Endothelial cell of umbilical vein (primary cell): ENCODE measurements at regions not wholly inside any gene's neighbourhood (a gene's known extent, or its start where the extent isn't known, plus 50 kb on each side); places are given as distances from the start of the nearest gene placed in this dataset.

Experiments used
- BruUV-seq: library from RNA; stranded (reverse); fragments of 400-500 nt; replicated peaks from 2 replicates; lab custom pipeline; 2021; lab: Mats Ljungman, UMichigan
- CTCF ChIA-PET: fragments of 300-600, 350-600 bp; sonication (Branson Sonifier 250); formaldehyde crosslinking; loops from one replicate; lab custom pipeline; 2021; ENCODE audit warnings: antibody characterized with exemption, inconsistent platforms; lab: Charles Lee
- POLR2A ChIA-PET: fragments of 300-600, 350-600 bp; sonication (Branson Sonifier 250); formaldehyde crosslinking; loops from one replicate; lab custom pipeline; 2021; ENCODE audit warnings: antibody characterized with exemption, inconsistent platforms; lab: Charles Lee
- DNase-seq: peaks from one replicate; pipeline ENCODE4 v3.0.0-alpha.2; 2011; ENCODE audit warnings: low read depth, low spot score
- FAIRE-seq: peaks from 2 replicates; lab custom pipeline; 2011; peaks lifted over from hg19 to GRCh38; lab: Jason Lieb, UNC
- H2AFZ ChIP-seq: 2 replicates; pipeline ENCODE4 v1.6.0; 2012; ENCODE audit warnings: low read depth, low read length, control low read depth, inconsistent platforms
- H3K27ac ChIP-seq: 2 replicates; pipeline ENCODE4 v1.5.1; 2011; ENCODE audit warnings: low read depth, mild to moderate bottlenecking, control low read depth, low read length, moderate library complexity; ENCODE audit not compliant: insufficient read depth
- H3K27me3 ChIP-seq, 2 experiments: 2 replicates each; pipeline versions ENCODE4 v1.6.0 to v1.6.1; 2011; ENCODE audit warnings: low read length in 2 of 2, mixed read lengths in 1 of 2; ENCODE audit not compliant: control insufficient read depth in 2 of 2, insufficient read depth in 2 of 2
- H3K36me3 ChIP-seq, 2 experiments: 2 replicates in 1 of 2; 3 replicates in 1 of 2; pipeline ENCODE4 v1.5.1; 2011; ENCODE audit warnings: low read length in 2 of 2, mild to moderate bottlenecking in 1 of 2, moderate library complexity in 1 of 2; ENCODE audit not compliant: control insufficient read depth in 2 of 2, insufficient read depth in 2 of 2; ENCODE audit errors: extremely low read depth in 1 of 2
- H3K4me1 ChIP-seq: 3 replicates; pipeline ENCODE4 v1.5.1; 2011; ENCODE audit warnings: mild to moderate bottlenecking, low read length; ENCODE audit not compliant: control insufficient read depth, insufficient read depth; ENCODE audit errors: extremely low read depth
- H3K4me2 ChIP-seq: 2 replicates; pipeline ENCODE4 v1.6.1; 2011; ENCODE audit warnings: low read length, control low read depth, mixed read lengths; ENCODE audit not compliant: insufficient read depth
- H3K4me3 ChIP-seq, 3 experiments: fragments of 200-600 bp in 1 of 3; sonication (generic), shearing (Covaris generic) in 1 of 3; replicated peaks in 1 of 3; 2 replicates each; pipeline ENCODE4 v1.5.1; 2011 to 2016; ENCODE audit warnings: control low read depth in 3 of 3, low read length in 3 of 3, mild to moderate bottlenecking in 2 of 3, inconsistent platforms in 1 of 3, low read depth in 1 of 3, moderate library complexity in 1 of 3; ENCODE audit not compliant: insufficient read depth in 1 of 3
- H3K79me2 ChIP-seq: 2 replicates; pipeline ENCODE4 v1.6.0; 2012; ENCODE audit warnings: low read length, inconsistent platforms; ENCODE audit not compliant: control insufficient read depth, insufficient read depth
- H3K9ac ChIP-seq: replicated peaks from 2 replicates; pipeline ENCODE3; 2011; ENCODE audit warnings: low read length, control low read depth; ENCODE audit not compliant: insufficient read depth; ENCODE audit errors: extremely low read depth
- H3K9me1 ChIP-seq: replicated peaks from 3 replicates; pipeline ENCODE4 v1.6.0; 2011; ENCODE audit warnings: mild to moderate bottlenecking, low read length; ENCODE audit not compliant: control insufficient read depth, insufficient read depth; ENCODE audit errors: extremely low read depth
- H3K9me3 ChIP-seq: replicated peaks from 2 replicates; pipeline ENCODE4 v1.5.1; 2012; ENCODE audit warnings: low read length, inconsistent platforms; ENCODE audit not compliant: control insufficient read depth, insufficient read depth
- H4K20me1 ChIP-seq: replicated peaks from 2 replicates; pipeline ENCODE3; 2011; ENCODE audit warnings: mild to moderate bottlenecking, low read length; ENCODE audit not compliant: control insufficient read depth, insufficient read depth; ENCODE audit errors: extremely low read depth
- EZH2 ChIP-seq: IDR thresholded peaks from 2 replicates; pipeline ENCODE4 v1.6.1; 2012; ENCODE audit warnings: borderline replicate concordance, low read depth, mild to moderate bottlenecking, moderate library complexity, low read length, inconsistent platforms; ENCODE audit not compliant: severe bottlenecking
- FOS ChIP-seq: IDR thresholded peaks from 2 replicates; pipeline ENCODE4 v1.6.1; 2011; ENCODE audit warnings: mild to moderate bottlenecking, low read length, moderate library complexity, borderline replicate concordance; ENCODE audit not compliant: insufficient read depth
- GATA2 ChIP-seq: IDR thresholded peaks from 2 replicates; pipeline ENCODE4 v1.7.0; 2011; ENCODE audit warnings: low read depth, mild to moderate bottlenecking, moderate library complexity, mixed read lengths, low read length; ENCODE audit not compliant: insufficient read length, insufficient read depth
- JUN ChIP-seq: IDR thresholded peaks from 2 replicates; pipeline ENCODE4 v1.6.1; 2011; ENCODE audit warnings: borderline replicate concordance, low read depth; ENCODE audit not compliant: insufficient read length, insufficient read depth
- MAX ChIP-seq: IDR thresholded peaks from 2 replicates; pipeline ENCODE4 v1.6.1; 2011; ENCODE audit not compliant: insufficient read depth, insufficient read length
- MYC ChIP-seq: IDR thresholded peaks from one replicate; pipeline ENCODE4 v1.6.1; 2011; ENCODE audit warnings: mild to moderate bottlenecking, low read depth, low read length
- POLR2A ChIP-seq: IDR thresholded peaks from 2 replicates; pipeline ENCODE4 v1.6.1; 2012; ENCODE audit warnings: low read depth, mild to moderate bottlenecking, control low read depth, low read length
- POLR2AphosphoS5 ChIP-seq: IDR thresholded peaks from 2 replicates; pipeline ENCODE4 v1.6.1; 2012; ENCODE audit warnings: low read depth, mild to moderate bottlenecking, control low read depth, low read length, moderate library complexity; ENCODE audit not compliant: insufficient read depth
- dilution Hi-C: fragments of 300-500 bp; cut with MboI; formaldehyde crosslinking; loops from one replicate; pipeline ENCODE4 v1.15.0; 2019; ENCODE audit warnings: low sequenced_read_pairs; ENCODE audit not compliant: extremely low pct_ligation_motif_present
- intact Hi-C: fragments of 100-400 bp; cut with micrococcal nuclease; formaldehyde crosslinking; loops from one replicate; pipeline ENCODE4 v1.10.0; 2022
- TF ChIP-seq, protein P1 (sequence below), 2 donors: IDR thresholded peaks; 1 replicate in 1 of 2; 2 replicates in 1 of 2; pipeline ENCODE4 v1.5.1; 2011; ENCODE audit warnings: low read length in 2 of 2, mild to moderate bottlenecking in 2 of 2, moderate library complexity in 2 of 2, control low read depth in 1 of 2, inconsistent platforms in 1 of 2, low read depth in 1 of 2; ENCODE audit not compliant: insufficient read depth in 1 of 2; ENCODE audit errors: extremely low read depth in 1 of 2

DNA sequence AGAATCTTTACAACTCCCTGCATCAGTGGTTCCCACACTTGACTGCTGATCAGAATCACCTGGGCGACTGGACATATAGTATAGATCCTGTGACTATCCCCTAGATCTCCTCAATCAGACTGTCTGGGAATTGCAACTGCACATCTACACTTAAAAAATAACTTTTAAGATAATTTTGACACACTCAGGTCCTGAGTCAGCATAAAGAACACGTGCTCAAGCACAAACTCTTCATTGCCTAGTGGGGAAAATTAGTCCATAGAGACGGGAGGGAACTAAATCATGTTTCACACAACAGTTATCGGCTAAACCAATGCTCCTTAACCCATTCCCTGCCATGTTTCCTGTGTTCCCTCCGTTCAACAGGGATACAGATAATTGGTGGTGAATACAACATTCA lies 243.5 kb upstream of the FGF13 start:
- Histone ChIP-seq H3K36me3 (no peaks in the 10 kb centered on the region), H3K9ac (no peak overlapping the region), H3K27ac (no peak overlapping the region), H3K4me3 (no peak overlapping the region), H3K9me1 (no peaks in the 10 kb centered on the region), H4K20me1 (no peaks in the 10 kb centered on the region), H3K79me2 (no peaks in the 10 kb centered on the region), H3K4me2 (no peak overlapping the region), H3K27me3 (no peaks in the 10 kb centered on the region), H3K9me3 (no peaks in the 10 kb centered on the region), H2AFZ (no peak overlapping the region), H3K4me1 (no peaks in the 10 kb centered on the region)
- BruUV-seq, result no TSS peak
- intact Hi-C loops, result no loop called here
- TF ChIP-seq FOS (no peak), MYC (no peak), POLR2A (no peak), GATA2 (no peak), EZH2 (no peak), JUN (no peak), MAX (no peak), POLR2AphosphoS5 (no peak)
- TF ChIP-seq, protein P1, sequence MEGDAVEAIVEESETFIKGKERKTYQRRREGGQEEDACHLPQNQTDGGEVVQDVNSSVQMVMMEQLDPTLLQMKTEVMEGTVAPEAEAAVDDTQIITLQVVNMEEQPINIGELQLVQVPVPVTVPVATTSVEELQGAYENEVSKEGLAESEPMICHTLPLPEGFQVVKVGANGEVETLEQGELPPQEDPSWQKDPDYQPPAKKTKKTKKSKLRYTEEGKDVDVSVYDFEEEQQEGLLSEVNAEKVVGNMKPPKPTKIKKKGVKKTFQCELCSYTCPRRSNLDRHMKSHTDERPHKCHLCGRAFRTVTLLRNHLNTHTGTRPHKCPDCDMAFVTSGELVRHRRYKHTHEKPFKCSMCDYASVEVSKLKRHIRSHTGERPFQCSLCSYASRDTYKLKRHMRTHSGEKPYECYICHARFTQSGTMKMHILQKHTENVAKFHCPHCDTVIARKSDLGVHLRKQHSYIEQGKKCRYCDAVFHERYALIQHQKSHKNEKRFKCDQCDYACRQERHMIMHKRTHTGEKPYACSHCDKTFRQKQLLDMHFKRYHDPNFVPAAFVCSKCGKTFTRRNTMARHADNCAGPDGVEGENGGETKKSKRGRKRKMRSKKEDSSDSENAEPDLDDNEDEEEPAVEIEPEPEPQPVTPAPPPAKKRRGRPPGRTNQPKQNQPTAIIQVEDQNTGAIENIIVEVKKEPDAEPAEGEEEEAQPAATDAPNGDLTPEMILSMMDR (IDR thresholded peaks at IDR 0.05; ENCODE audit: extremely low read depth in 1 of 2, insufficient read depth in 1 of 2, low read depth in 1 of 2, low read length in 2 of 2), result no peak
- CTCF ChIA-PET, result no interaction called here
- POLR2A ChIA-PET, result no interaction called here
- FAIRE-seq (no peak), DNase-seq (no peak)
- dilution Hi-C loops, result no loop called here
